GM06990 (cell line): ENCODE measurements at regions not wholly inside any gene's neighbourhood (a gene's known extent, or its start where the extent isn't known, plus 50 kb on each side); places are given as distances from the start of the nearest gene placed in this dataset.

Experiments used
- DNase-seq: peaks from one replicate; pipeline ENCODE4 v3.0.0-alpha.2; 2011; ENCODE audit not compliant: insufficient read length; ENCODE audit errors: extremely low read depth
- H3K27me3 ChIP-seq: replicated peaks from 2 replicates; pipeline ENCODE4 v1.6.0; 2011; ENCODE audit warnings: low read length; ENCODE audit not compliant: control insufficient read depth, insufficient read depth
- H3K36me3 ChIP-seq: 2 replicates; pipeline ENCODE4 v1.5.1; 2011; ENCODE audit warnings: low read length; ENCODE audit not compliant: control insufficient read depth, insufficient read depth
- H3K4me3 ChIP-seq: replicated peaks from 2 replicates; pipeline ENCODE4 v1.5.1; 2011; ENCODE audit warnings: low read depth, mild to moderate bottlenecking, control low read depth, low read length
- CTCF ChIP-seq: IDR thresholded peaks from 2 replicates; pipeline ENCODE4 v1.5.1; 2011; ENCODE audit warnings: low read length, control low read depth, mild to moderate bottlenecking, inconsistent platforms; ENCODE audit not compliant: insufficient read depth, poor library complexity, severe bottlenecking

- no peak for DNase-seq
- no peaks in the 10 kb centered on the region for H3K36me3 ChIP-seq
- TF ChIP-seq CTCF: no peak
- no peak overlapping the region for H3K4me3 ChIP-seq
- no peaks in the 10 kb centered on the region for H3K27me3 ChIP-seq
These were observed 239.1 kb downstream of the ASXL3 start for GRCh38 chr18:33817096-33817495.

GRCh38 chr18:33814546-33814945 lies 236.5 kb downstream of the ASXL3 start:
- no peak for DNase-seq
- no peaks in the 10 kb centered on the region for H3K27me3 ChIP-seq
- no peaks in the 10 kb centered on the region for H3K36me3 ChIP-seq
- TF ChIP-seq CTCF: no peak
- H3K4me3 ChIP-seq: no peak overlapping the region

GRCh38 chr18:33812186-33812585 lies 234.2 kb downstream of the ASXL3 start:
- Histone ChIP-seq H3K36me3 (no peaks in the 10 kb centered on the region), H3K4me3 (no peak overlapping the region), H3K27me3 (no peaks in the 10 kb centered on the region)
- no peak for TF ChIP-seq CTCF
- DNase-seq: no peak

GRCh38 chr18:33805592-33805991 lies 227.6 kb downstream of the ASXL3 start:
- Histone ChIP-seq H3K36me3 (no peaks in the 10 kb centered on the region), H3K4me3 (no peak overlapping the region), H3K27me3 (no peaks in the 10 kb centered on the region)
- TF ChIP-seq CTCF: no peak
- DNase-seq: no peak

- TF ChIP-seq CTCF: no peak
- H3K36me3 ChIP-seq: no peaks in the 10 kb centered on the region
- H3K27me3 ChIP-seq: no peaks in the 10 kb centered on the region
- H3K4me3 ChIP-seq: no peak overlapping the region
- DNase-seq: no peak
These were observed 226.2 kb downstream of the ASXL3 start for GRCh38 chr18:33804258-33804657.

GRCh38 chr18:33803636-33804035 lies 225.6 kb downstream of the ASXL3 start:
- no peak for DNase-seq
- Histone ChIP-seq H3K4me3 (no peak overlapping the region), H3K27me3 (no peaks in the 10 kb centered on the region), H3K36me3 (no peaks in the 10 kb centered on the region)
- TF ChIP-seq CTCF: no peak
